ENCODE measurements at regions not wholly inside any gene's neighbourhood (a gene's known extent, or its start where the extent isn't known, plus 50 kb on each side); places are given as distances from the start of the nearest gene placed in this dataset.
A peak's percentile ranks its signal among the peaks of the same experiment; 100 is the strongest.

- no peak overlapping the region for H3K4me3 ChIP-seq (ENCODE audit: low read depth in 2 of 2, low read length in 1 of 2)
- DNase-seq = no peak
- H2AFZ ChIP-seq (ENCODE audit: low read depth) = no peak overlapping the region
- TF ChIP-seq RFX5 (IDR thresholded peaks at IDR 0.05; ENCODE audit: low read length) = no peak
- TF ChIP-seq GABPA (IDR thresholded peaks at IDR 0.05; ENCODE audit: low read depth) = no peak
- no peak for TF ChIP-seq FOXM1 (IDR thresholded peaks at IDR 0.05; ENCODE audit: low read depth)
- TF ChIP-seq CTCF (IDR thresholded peaks at IDR 0.05) = no peak
- TF ChIP-seq RXRA (IDR thresholded peaks at IDR 0.05; ENCODE audit: borderline replicate concordance, low read depth) = no peak
- no peaks in the 10 kb centered on the region for H3K9me2 ChIP-seq
- H3K9me3 ChIP-seq = no peaks in the 10 kb centered on the region
- H3K4me1 ChIP-seq (ENCODE audit: control insufficient read depth in 1 of 2, insufficient read depth in 2 of 2, low read depth in 1 of 2, low read length in 1 of 2) = peaks cover 0 to 2% of the 10 kb centered on the region in 2 experiments; a peak in 1 of 4 replicates
- peaks cover 13% of the 10 kb centered on the region; the same call in 1 of the 2 replicates for H3K27me3 ChIP-seq (ENCODE audit: insufficient read depth)
- no peaks in the 10 kb centered on the region for H3K79me2 ChIP-seq (ENCODE audit: insufficient read depth)
- WGBS (ENCODE audit: low lambda C conversion rate) = 70% methylated on average over 11 of the region's 11 CpGs
- POLR2A ChIA-PET = interaction anchor here (0.9 kb wide), 1 partner anchor 12 kb away, joined by 3 read pairs; no protein-coding TSS in a partner anchor
- H3K9ac ChIP-seq = no peak overlapping the region
- H4K20me1 ChIP-seq (ENCODE audit: insufficient read depth) = no peaks in the 10 kb centered on the region
- no peak overlapping the region for H3K27ac ChIP-seq (ENCODE audit: low read depth in 2 of 2, low read length in 1 of 2)
- H3F3A ChIP-seq (replicated peaks; ENCODE audit: insufficient read depth) = no peaks in the 10 kb centered on the region
- CTCF ChIA-PET = interaction anchor here (0.7 to 18.1 kb wide), 9 partner anchors 13 to 205 kb away, joined by 3 to 252 read pairs (median 3); partner anchors contain the start of gene MGAT5B
- H3K36me3 ChIP-seq (replicated peaks in 1 of 2; ENCODE audit: control insufficient read depth in 1 of 2, insufficient read depth in 2 of 2, low read length in 1 of 2) = no peaks in the 10 kb centered on the region
- no peak overlapping the region for H3K4me2 ChIP-seq
Measured at GRCh38 chr17:77042476-77043231, 98.1 kb upstream of the SEC14L1 start.

GRCh38 chr17:77045441-77046041, 95.2 kb upstream of the SEC14L1 start:
- WGBS (ENCODE audit: low lambda C conversion rate) = 57% methylated on average over 7 of the region's 7 CpGs

GRCh38 chr17:77049440-77049839, 91.3 kb upstream of the SEC14L1 start:
- Histone ChIP-seq H3K9me2 (no peaks in the 10 kb centered on the region), H3K4me2 (no peak overlapping the region), H4K20me1 (ENCODE audit: insufficient read depth) (no peaks in the 10 kb centered on the region), H3K4me1 (ENCODE audit: control insufficient read depth in 1 of 2, insufficient read depth in 2 of 2, low read depth in 1 of 2, low read length in 1 of 2) (peaks cover 0 to 3% of the 10 kb centered on the region in 2 experiments; a peak in 1 of 4 replicates), H2AFZ (ENCODE audit: low read depth) (no peak overlapping the region), H3K79me2 (ENCODE audit: insufficient read depth) (no peaks in the 10 kb centered on the region), H3K27me3 (ENCODE audit: insufficient read depth) (peaks cover 51% of the 10 kb centered on the region), H3K9ac (no peak overlapping the region), H3K9me3 (no peaks in the 10 kb centered on the region), H3F3A (replicated peaks; ENCODE audit: insufficient read depth) (no peaks in the 10 kb centered on the region), H3K4me3 (ENCODE audit: low read depth in 2 of 2, low read length in 1 of 2) (no peak overlapping the region), H3K36me3 (replicated peaks in 1 of 2; ENCODE audit: control insufficient read depth in 1 of 2, insufficient read depth in 2 of 2, low read length in 1 of 2) (no peaks in the 10 kb centered on the region), H3K27ac (ENCODE audit: low read depth in 2 of 2, low read length in 1 of 2) (no peak overlapping the region)
- ChIA-PET CTCF (interaction anchor here (0.8 to 7.0 kb wide), 5 partner anchors 12 to 181 kb away, joined by 3 to 43 read pairs (median 9); partner anchors contain the start of gene MGAT5B), POLR2A (no interaction called here)
- WGBS (ENCODE audit: low lambda C conversion rate) = 79% methylated on average over 12 of the region's 12 CpGs
- no peak for DNase-seq
- no peak for TF ChIP-seq MXI1 (IDR thresholded peaks at IDR 0.05; ENCODE audit: low read depth, low read length)
- TF ChIP-seq NFIC (IDR thresholded peaks at IDR 0.05; ENCODE audit: borderline replicate concordance) = no peak
- no peak for TF ChIP-seq CTCF (IDR thresholded peaks at IDR 0.05)
- no peak for TF ChIP-seq IRF3 (IDR thresholded peaks at IDR 0.05; ENCODE audit: low read depth, low read length)
- TF ChIP-seq TAF1 (IDR thresholded peaks at IDR 0.05; ENCODE audit: borderline replicate concordance, low read depth, low read length) = no peak
- TF ChIP-seq MEF2A (IDR thresholded peaks at IDR 0.05; ENCODE audit: borderline replicate concordance, low read depth) = no peak
- no peak for TF ChIP-seq NRF1 (IDR thresholded peaks at IDR 0.05; ENCODE audit: low read depth, low read length)
- no peak for TF ChIP-seq CHD2 (IDR thresholded peaks at IDR 0.05; ENCODE audit: low read length, partially characterized antibody)
- no peak for TF ChIP-seq ELF1 (IDR thresholded peaks at IDR 0.05)
- no peak for TF ChIP-seq RXRA (IDR thresholded peaks at IDR 0.05; ENCODE audit: borderline replicate concordance, low read depth)
- TF ChIP-seq GATA2 (CRISPR knock-in tag; IDR thresholded peaks at IDR 0.05) = no peak

More at GRCh38 chr17:77045441-77046041, 95.2 kb upstream of the SEC14L1 start:
- Histone ChIP-seq H2AFZ (ENCODE audit: low read depth) (no peak overlapping the region), H3K79me2 (ENCODE audit: insufficient read depth) (no peaks in the 10 kb centered on the region), H3K27me3 (ENCODE audit: insufficient read depth) (peaks cover 21% of the 10 kb centered on the region), H3F3A (replicated peaks; ENCODE audit: insufficient read depth) (no peaks in the 10 kb centered on the region), H3K9ac (no peak overlapping the region), H3K9me3 (no peaks in the 10 kb centered on the region), H4K20me1 (ENCODE audit: insufficient read depth) (no peaks in the 10 kb centered on the region), H3K4me3 (ENCODE audit: low read depth in 2 of 2, low read length in 1 of 2) (no peak overlapping the region), H3K36me3 (replicated peaks in 1 of 2; ENCODE audit: control insufficient read depth in 1 of 2, insufficient read depth in 2 of 2, low read length in 1 of 2) (no peaks in the 10 kb centered on the region), H3K27ac (ENCODE audit: low read depth in 2 of 2, low read length in 1 of 2) (no peak overlapping the region), H3K9me2 (no peaks in the 10 kb centered on the region), H3K4me2 (no peak overlapping the region), H3K4me1 (ENCODE audit: control insufficient read depth in 1 of 2, insufficient read depth in 2 of 2, low read depth in 1 of 2, low read length in 1 of 2) (no peaks in the 10 kb centered on the region)
- DNase-seq = no peak
- ChIA-PET POLR2A (no interaction called here), CTCF (interaction anchor here (0.7 to 18.1 kb wide), 10 partner anchors 8 to 318 kb away, joined by 3 to 252 read pairs (median 4); partner anchors contain the start of gene MGAT5B)
- TF ChIP-seq FOSL2 (IDR thresholded peaks at IDR 0.05; ENCODE audit: borderline replicate concordance, low read depth) (peak; percentile 64), EP300 (IDR thresholded peaks at IDR 0.05; ENCODE audit: borderline replicate concordance in 1 of 2, low read depth in 1 of 2, low read length in 1 of 2) (no peak), GABPA (IDR thresholded peaks at IDR 0.05; ENCODE audit: low read depth) (peak; percentile 76)
